HEK293T (cell line): ENCODE measurements at regions not wholly inside any gene's neighbourhood (a gene's known extent, or its start where the extent isn't known, plus 50 kb on each side); places are given as distances from the start of the nearest gene placed in this dataset.

ENCODE experiments used
- BHLHE40 ChIP-seq: fragments of 450-650 bp; IDR thresholded peaks from 2 replicates; pipeline ENCODE4 v1.6.1; 2016; ENCODE audit warnings: mild to moderate bottlenecking, moderate library complexity, borderline replicate concordance
- FOXA1 ChIP-seq: fragments of 450-650 bp; IDR thresholded peaks from 2 replicates; pipeline ENCODE4 v1.6.1; 2016; ENCODE audit warnings: mild to moderate bottlenecking
- HDGF ChIP-seq: fragments of 450-650 bp; IDR thresholded peaks from 2 replicates; pipeline ENCODE4 v1.6.1; 2017; ENCODE audit warnings: antibody characterized with exemption, borderline replicate concordance
- SUZ12 ChIP-seq: fragments of 450-650 bp; IDR thresholded peaks from 2 replicates; pipeline ENCODE4 v1.6.1; 2016; ENCODE audit warnings: mild to moderate bottlenecking
- ZNF384 ChIP-seq: fragments of 450-650 bp; IDR thresholded peaks from 2 replicates; pipeline ENCODE4 v1.6.1; 2016
- TF ChIP-seq, protein P1 (sequence below): fragments of 450-650 bp; IDR thresholded peaks from 2 replicates; pipeline ENCODE4 v1.6.1; 2016

DNA sequence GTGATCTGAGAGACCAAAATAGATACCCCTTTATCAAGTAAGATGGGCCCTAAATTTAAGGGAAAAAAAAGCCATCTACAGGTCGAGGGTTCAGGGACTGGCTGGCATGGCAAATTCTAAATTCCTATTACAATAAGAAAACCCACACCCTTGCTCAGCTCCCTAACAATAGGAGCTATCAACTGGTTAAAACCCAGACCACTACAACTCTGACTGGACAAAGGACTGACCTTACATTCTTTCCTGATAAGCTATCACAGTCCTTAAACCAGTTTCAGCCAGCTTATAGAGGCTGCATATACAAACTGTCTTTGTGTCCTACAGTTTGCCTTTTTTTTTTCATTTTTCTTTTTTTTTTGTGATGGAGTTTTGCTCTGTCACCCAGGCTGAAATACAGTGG is 803.6 kb downstream of the NR2F1-AS1 start:
- TF ChIP-seq HDGF (no peak), ZNF384 (no peak), BHLHE40 (no peak), SUZ12 (no peak), FOXA1 (no peak)
- TF ChIP-seq, protein P1, sequence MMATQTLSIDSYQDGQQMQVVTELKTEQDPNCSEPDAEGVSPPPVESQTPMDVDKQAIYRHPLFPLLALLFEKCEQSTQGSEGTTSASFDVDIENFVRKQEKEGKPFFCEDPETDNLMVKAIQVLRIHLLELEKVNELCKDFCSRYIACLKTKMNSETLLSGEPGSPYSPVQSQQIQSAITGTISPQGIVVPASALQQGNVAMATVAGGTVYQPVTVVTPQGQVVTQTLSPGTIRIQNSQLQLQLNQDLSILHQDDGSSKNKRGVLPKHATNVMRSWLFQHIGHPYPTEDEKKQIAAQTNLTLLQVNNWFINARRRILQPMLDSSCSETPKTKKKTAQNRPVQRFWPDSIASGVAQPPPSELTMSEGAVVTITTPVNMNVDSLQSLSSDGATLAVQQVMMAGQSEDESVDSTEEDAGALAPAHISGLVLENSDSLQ: no peak
